H1 (cell line): ENCODE measurements at regions not wholly inside any gene's neighbourhood (a gene's known extent, or its start where the extent isn't known, plus 50 kb on each side); places are given as distances from the start of the nearest gene placed in this dataset.

ENCODE experiments used
- CTCF ChIA-PET: fragments of 300-600 bp; sonication (Branson Sonifier 250); formaldehyde crosslinking; loops from one replicate; lab custom pipeline; 2021; ENCODE audit not compliant: partially characterized antibody; lab: Charles Lee
- POLR2A ChIA-PET: fragments of 300-600 bp; sonication (Branson Sonifier 250); formaldehyde crosslinking; loops from one replicate; lab custom pipeline; 2021; ENCODE audit warnings: inconsistent platforms; ENCODE audit not compliant: partially characterized antibody; lab: Charles Lee
- DNase-seq, 2 experiments: peaks; one replicate each; pipeline versions ENCODE4 v3.0.0 to v3.0.0-alpha.2; 2010 to 2022; ENCODE audit warnings: low spot score in 2 of 2, low read depth in 1 of 2, mixed read lengths in 1 of 2
- FAIRE-seq: peaks from 2 replicates; lab custom pipeline; 2011; peaks lifted over from hg19 to GRCh38; lab: Jason Lieb, UNC
- H2AFZ ChIP-seq: 2 replicates; pipeline ENCODE4 v1.8.1; 2012; ENCODE audit warnings: low read length, inconsistent platforms
- H2AK5ac ChIP-seq: 2 replicates; pipeline ENCODE4 v1.6.1; 2013; ENCODE audit warnings: low read depth, low read length
- H2BK120ac ChIP-seq: replicated peaks from 2 replicates; pipeline ENCODE3; 2013; ENCODE audit warnings: low read depth, low read length, inconsistent platforms
- H2BK12ac ChIP-seq: 2 replicates; pipeline ENCODE4 v1.6.1; 2013; ENCODE audit warnings: low read depth, low read length
- H2BK15ac ChIP-seq: 2 replicates; pipeline ENCODE4 v1.6.1; 2013; ENCODE audit warnings: low read length
- H2BK20ac ChIP-seq: 2 replicates; pipeline ENCODE4 v1.6.1; 2013; ENCODE audit warnings: low read length
- H2BK5ac ChIP-seq: 2 replicates; pipeline ENCODE4 v1.6.1; 2013; ENCODE audit warnings: low read depth, low read length
- H3K14ac ChIP-seq: 2 replicates; pipeline ENCODE4 v1.6.1; 2013; ENCODE audit warnings: inconsistent platforms; ENCODE audit not compliant: insufficient read length
- H3K18ac ChIP-seq: 2 replicates; pipeline ENCODE4 v1.6.1; 2013; ENCODE audit warnings: low read length; ENCODE audit errors: extremely low read depth
- H3K23ac ChIP-seq: 2 replicates; pipeline ENCODE4 v1.6.1; 2013; ENCODE audit warnings: inconsistent platforms; ENCODE audit not compliant: insufficient read length
- H3K23me2 ChIP-seq: 2 replicates; pipeline ENCODE4 v1.6.1; 2013; ENCODE audit warnings: low read depth, low read length
- H3K27ac ChIP-seq: 2 replicates; pipeline ENCODE4 v1.6.1; 2011; ENCODE audit warnings: low read depth, low read length, inconsistent platforms
- H3K27me3 ChIP-seq, 4 experiments: replicated peaks in 1 of 4; 1 replicate in 1 of 4; 2 replicates in 3 of 4; pipeline versions ENCODE4 v1.6.1 to v1.8.1; 2011 to 2013; ENCODE audit warnings: low read length in 3 of 4, mild to moderate bottlenecking in 3 of 4, inconsistent platforms in 2 of 4, mixed read lengths in 2 of 4, moderate library complexity in 1 of 4; ENCODE audit not compliant: control insufficient read depth in 3 of 4, insufficient read depth in 3 of 4; ENCODE audit errors: extremely low read depth in 1 of 4
- H3K36me3 ChIP-seq, 4 experiments: 2 replicates each; pipeline versions ENCODE4 v1.6.1 to v1.8.1; 2011 to 2013; ENCODE audit warnings: mild to moderate bottlenecking in 4 of 4, low read length in 3 of 4, moderate library complexity in 2 of 4, control low read depth in 1 of 4, inconsistent platforms in 1 of 4; ENCODE audit not compliant: insufficient read depth in 4 of 4, control insufficient read depth in 2 of 4
- H3K4ac ChIP-seq: replicated peaks from 2 replicates; pipeline ENCODE3; 2013; ENCODE audit warnings: low read length, low read depth, mixed read lengths, inconsistent platforms; ENCODE audit not compliant: insufficient read length
- H3K4me1 ChIP-seq, 4 experiments: replicated peaks in 1 of 4; 1 replicate in 1 of 4; 2 replicates in 3 of 4; pipeline versions ENCODE4 v1.6.1 to v1.8.1; 2011 to 2013; ENCODE audit warnings: low read length in 3 of 4, inconsistent platforms in 2 of 4, mixed read lengths in 1 of 4; ENCODE audit not compliant: insufficient read depth in 4 of 4, control insufficient read depth in 3 of 4
- H3K4me2 ChIP-seq, 2 experiments: 2 replicates each; pipeline versions ENCODE4 v1.6.1 to v1.8.1; 2011 to 2013; ENCODE audit warnings: low read depth in 2 of 2, low read length in 2 of 2, control low read depth in 1 of 2, inconsistent platforms in 1 of 2, mild to moderate bottlenecking in 1 of 2; ENCODE audit not compliant: insufficient read depth in 1 of 2
- H3K4me3 ChIP-seq, 4 experiments: fragments of 200-600, 300-600 bp in 1 of 4; sonication (generic), shearing (Covaris generic), sonication (Bioruptor Twin) in 1 of 4; 2 replicates each; pipeline versions ENCODE4 v1.5.1 to v1.8.1; 2011 to 2016; ENCODE audit warnings: low read length in 4 of 4, low read depth in 3 of 4, control low read depth in 2 of 4, inconsistent platforms in 2 of 4, mild to moderate bottlenecking in 2 of 4, mixed read lengths in 1 of 4, moderate library complexity in 1 of 4; ENCODE audit not compliant: insufficient read depth in 2 of 4; ENCODE audit errors: extremely low read depth in 1 of 4
- H3K56ac ChIP-seq: replicated peaks from 2 replicates; pipeline ENCODE3; 2013; ENCODE audit warnings: low read depth, mild to moderate bottlenecking, mixed read lengths, low read length, inconsistent platforms; ENCODE audit not compliant: insufficient read length
- H3K79me1 ChIP-seq: 2 replicates; pipeline ENCODE4 v1.6.1; 2013; ENCODE audit warnings: low read depth, low read length, control low read depth
- H3K79me2 ChIP-seq, 2 experiments: 2 replicates each; pipeline versions ENCODE4 v1.6.1 to v1.8.1; 2012 to 2013; ENCODE audit warnings: low read length in 2 of 2, mild to moderate bottlenecking in 2 of 2, inconsistent platforms in 1 of 2; ENCODE audit not compliant: insufficient read depth in 2 of 2, control insufficient read depth in 1 of 2
- H3K9ac ChIP-seq, 4 experiments: replicated peaks in 1 of 4; 1 replicate in 1 of 4; 2 replicates in 3 of 4; pipeline versions ENCODE4 v1.6.1 to v1.8.1; 2011 to 2013; ENCODE audit warnings: low read depth in 3 of 4, low read length in 3 of 4, control low read depth in 2 of 4, mild to moderate bottlenecking in 2 of 4, moderate library complexity in 2 of 4, inconsistent platforms in 1 of 4; ENCODE audit errors: extremely low read depth in 1 of 4
- H3K9me3 ChIP-seq, 2 experiments: 2 replicates each; pipeline versions ENCODE4 v1.6.1 to v1.8.1; 2012 to 2013; ENCODE audit warnings: mild to moderate bottlenecking in 2 of 2, moderate library complexity in 2 of 2, control low read depth in 1 of 2, inconsistent platforms in 1 of 2, low read depth in 1 of 2, low read length in 1 of 2, mixed read lengths in 1 of 2; ENCODE audit not compliant: insufficient read depth in 2 of 2
- H4K20me1 ChIP-seq, 2 experiments: replicated peaks in 1 of 2; 2 replicates each; pipeline versions ENCODE3 to v1.8.1; 2011 to 2013; ENCODE audit warnings: inconsistent platforms in 2 of 2, low read length in 2 of 2, mild to moderate bottlenecking in 1 of 2; ENCODE audit not compliant: insufficient read depth in 2 of 2, control insufficient read depth in 1 of 2
- H4K5ac ChIP-seq: 2 replicates; pipeline ENCODE4 v1.6.1; 2013; ENCODE audit warnings: low read length, low read depth, mixed read lengths, inconsistent platforms; ENCODE audit not compliant: insufficient read length
- H4K8ac ChIP-seq: 2 replicates; pipeline ENCODE4 v1.8.0; 2013; ENCODE audit warnings: mild to moderate bottlenecking, moderate library complexity, low read length, inconsistent platforms; ENCODE audit not compliant: insufficient read depth; ENCODE audit errors: extremely low read depth
- H4K91ac ChIP-seq: replicated peaks from 2 replicates; pipeline ENCODE3; 2013; ENCODE audit warnings: low read length, mixed read lengths, inconsistent platforms; ENCODE audit not compliant: insufficient read length
- BRCA1 ChIP-seq: IDR thresholded peaks from 2 replicates; pipeline ENCODE4 v1.6.1; 2012; ENCODE audit warnings: low read depth, low read length, improper control_type of control experiment
- CEBPB ChIP-seq: IDR thresholded peaks from 2 replicates; pipeline ENCODE4 v1.6.1; 2012; ENCODE audit warnings: low read depth, low read length
- CTCF ChIP-seq, 3 experiments: IDR thresholded peaks; 1 replicate in 2 of 3; 2 replicates in 1 of 3; pipeline versions ENCODE4 v1.5.1 to v1.6.1; 2011; ENCODE audit warnings: low read length in 3 of 3, mild to moderate bottlenecking in 3 of 3, inconsistent platforms in 2 of 3, low read depth in 1 of 3, moderate library complexity in 1 of 3; ENCODE audit not compliant: insufficient read depth in 1 of 3; ENCODE audit errors: control extremely low read depth in 1 of 3
- HDAC6 ChIP-seq: IDR thresholded peaks from one replicate; pipeline ENCODE4 v1.7.1; 2012; ENCODE audit warnings: low read depth, mild to moderate bottlenecking, inconsistent platforms, low read length, moderate library complexity
- JUN ChIP-seq: IDR thresholded peaks from 2 replicates; pipeline ENCODE4 v1.6.1; 2011; ENCODE audit warnings: low read depth, mild to moderate bottlenecking, improper control_type of control experiment, low read length
- MAX ChIP-seq: IDR thresholded peaks from 2 replicates; pipeline ENCODE4 v1.6.1; 2012; ENCODE audit warnings: inconsistent platforms
- RBBP5 ChIP-seq: IDR thresholded peaks from 2 replicates; pipeline ENCODE4 v1.7.1; 2012; ENCODE audit warnings: low read depth, mild to moderate bottlenecking, inconsistent platforms, low read length, moderate library complexity, borderline replicate concordance
- RNF2 ChIP-seq: fragments of 200-900, 300-1000 bp; sonication (generic); IDR thresholded peaks from 2 replicates; pipeline ENCODE4 v1.7.1; 2016; ENCODE audit warnings: borderline replicate concordance, low read depth, mild to moderate bottlenecking, antibody characterized with exemption, low read length; ENCODE audit not compliant: poor library complexity, severe bottlenecking; ENCODE audit errors: missing control alignments
- SIX5 ChIP-seq: IDR thresholded peaks from 2 replicates; pipeline ENCODE4 v1.6.1; 2011; ENCODE audit warnings: mild to moderate bottlenecking, low read depth, low read length
- SP4 ChIP-seq: IDR thresholded peaks from 2 replicates; pipeline ENCODE4 v1.6.1; 2012; ENCODE audit warnings: low read length, inconsistent platforms
- TAF1 ChIP-seq: IDR thresholded peaks from 2 replicates; pipeline ENCODE4 v1.6.1; 2011; ENCODE audit warnings: mild to moderate bottlenecking, low read depth, low read length
- TAF7 ChIP-seq: optimal IDR thresholded peaks from 2 replicates; pipeline ENCODE3; 2011; ENCODE audit warnings: low read depth, mild to moderate bottlenecking, inconsistent platforms, low read length, moderate library complexity, borderline replicate concordance
- WGBS, 2 experiments: shearing (Covaris generic) in 1 of 2; methylation state at CpG; one replicate each; pipeline versions ENCODE4 v1.1.6 to v1.1.7; 2013 to 2015; ENCODE audit warnings: low lambda C conversion rate in 2 of 2, mixed read lengths in 2 of 2, inconsistent platforms in 1 of 2, low coverage in 1 of 2, missing lambda C conversion rate in 1 of 2; ENCODE audit not compliant: insufficient replicate concordance in 2 of 2, insufficient coverage in 1 of 2, insufficient read length in 1 of 2; ENCODE audit errors: extremely low coverage in 1 of 2, missing lambda C conversion rate in 1 of 2; 5-methylcytosine and 5-hydroxymethylcytosine counted together

DNA sequence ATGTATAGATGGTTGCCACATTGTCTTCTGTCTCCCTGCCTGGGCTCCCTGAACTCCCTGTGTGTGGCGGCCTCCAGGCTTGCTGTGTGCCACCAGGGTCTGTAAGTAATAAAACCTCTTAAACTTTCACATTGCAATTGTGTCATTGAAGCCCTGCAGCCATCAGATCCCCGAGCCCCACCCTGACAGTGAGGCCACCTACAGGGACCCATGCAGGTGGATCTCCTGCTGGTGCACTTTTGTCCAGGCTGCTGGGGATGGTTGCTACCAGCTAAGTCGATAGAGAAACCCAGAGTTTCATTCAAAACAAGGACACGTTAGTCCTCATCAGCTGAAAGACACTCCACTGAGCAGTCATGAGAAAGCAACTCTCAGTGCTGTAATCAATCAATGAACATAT, 133.6 kb upstream of the PRICKLE2 start:
- Histone ChIP-seq H4K5ac (no peak overlapping the region), H2AFZ (no peak overlapping the region), H3K27me3 (no peaks in the 10 kb centered on the region), H2BK5ac (no peak overlapping the region), H4K20me1 (no peaks in the 10 kb centered on the region), H3K36me3 (no peaks in the 10 kb centered on the region), H2BK15ac (no peak overlapping the region), H3K23ac (no peak overlapping the region), H4K91ac (no peak overlapping the region), H3K14ac (no peak overlapping the region), H4K8ac (no peak overlapping the region; the same call in 1 of the 2 replicates), H3K56ac (no peak overlapping the region), H3K4me3 (no peak overlapping the region), H3K79me2 (no peaks in the 10 kb centered on the region), H3K27ac (no peak overlapping the region), H2BK12ac (no peak overlapping the region), H3K4ac (no peak overlapping the region), H3K18ac (no peak overlapping the region), H2BK20ac (no peak overlapping the region), H3K9ac (no peak overlapping the region), H3K9me3 (no peaks in the 10 kb centered on the region), H2AK5ac (no peak overlapping the region), H2BK120ac (no peak overlapping the region), H3K23me2 (no peaks in the 10 kb centered on the region), H3K4me1 (peaks cover 0 to 6% (median 4%) of the 10 kb centered on the region in 4 experiments; a peak in 4 of 7 replicates), H3K79me1 (no peaks in the 10 kb centered on the region), H3K4me2 (no peak overlapping the region)
- WGBS, 2 experiments, result 79% methylated on average over 4 of the region's 4 CpGs; no CpG with 5 or more reads in 1 of the 2 experiments
- POLR2A ChIA-PET, result interaction anchor here (1.1 kb wide), 1 partner anchor 12 kb away, joined by 4 read pairs; no protein-coding TSS in a partner anchor
- FAIRE-seq (no peak), DNase-seq (no peak)
- CTCF ChIA-PET, result interaction anchor here (0.6 to 2.2 kb wide), 3 partner anchors 10 to 25 kb away, joined by 3 to 10 read pairs (median 4); no protein-coding TSS in a partner anchor
- TF ChIP-seq JUN (no peak), SIX5 (no peak), MAX (no peak), CTCF (IDR thresholded peaks at IDR 0.05; ENCODE audit: control extremely low read depth in 1 of 3, insufficient read depth in 1 of 3, low read depth in 1 of 3, low read length in 3 of 3) (no peak), SP4 (no peak), TAF7 (no peak), CEBPB (no peak), RBBP5 (no peak), HDAC6 (no peak), BRCA1 (no peak), TAF1 (no peak), RNF2 (no peak)
